ENCODE measurements at regions not wholly inside any gene's neighbourhood (a gene's known extent, or its start where the extent isn't known, plus 50 kb on each side); places are given as distances from the start of the nearest gene placed in this dataset.
A peak's percentile ranks its signal among the peaks of the same experiment; 100 is the strongest.

DNA sequence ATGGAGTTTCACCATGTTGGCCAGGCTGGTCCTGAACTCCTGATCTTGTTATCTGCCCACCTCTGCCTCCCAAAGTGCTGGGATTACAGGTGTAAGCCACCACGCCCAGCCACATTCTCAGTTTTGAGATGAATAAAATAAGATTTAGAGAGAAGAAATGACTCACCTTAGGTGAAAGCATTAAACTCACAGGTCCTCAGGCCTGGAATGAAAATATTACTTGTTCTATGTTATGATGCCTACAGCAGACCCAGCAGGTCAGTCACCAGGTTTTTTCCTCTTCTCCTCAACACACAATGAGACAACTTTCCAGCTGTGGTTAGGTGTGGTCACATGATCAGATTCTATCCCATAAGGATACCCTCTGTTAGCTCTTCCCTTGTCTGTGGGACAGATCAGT, 150.3 kb downstream of the C16orf95 start:
- Histone ChIP-seq H3K4me2 (ENCODE audit: extremely low read depth, insufficient read depth, low read length) (no peak overlapping the region), H3K4me3 (replicated peaks in 1 of 4; ENCODE audit: control extremely low read depth in 1 of 4, insufficient read depth in 1 of 4, low read depth in 3 of 4, low read length in 4 of 4) (no peak overlapping the region), H3K9me3 (ENCODE audit: control insufficient read depth, insufficient read depth, low read depth, low read length) (no peaks in the 10 kb centered on the region), H3K36me3 (ENCODE audit: control insufficient read depth, insufficient read depth, low read length) (no peaks in the 10 kb centered on the region), H4K20me1 (ENCODE audit: control insufficient read depth, extremely low read depth, insufficient read depth, low read length) (no peaks in the 10 kb centered on the region), H2AFZ (ENCODE audit: low read length) (no peak overlapping the region), H3K27ac (ENCODE audit: insufficient read depth, low read length) (no peak overlapping the region), H3K4me1 (ENCODE audit: control insufficient read depth, extremely low read depth, insufficient read depth, low read length) (no peaks in the 10 kb centered on the region), H3K79me2 (ENCODE audit: control insufficient read depth, insufficient read depth, low read length) (no peaks in the 10 kb centered on the region), H3K9ac (ENCODE audit: insufficient read depth, low read length) (no peak overlapping the region), H3K27me3 (ENCODE audit: control insufficient read depth, insufficient read depth, low read length) (peaks cover 3% of the 10 kb centered on the region)
- TF ChIP-seq EZH2 (IDR thresholded peaks at IDR 0.05; ENCODE audit: low read length, missing control alignments) = no peak
- no peak for TF ChIP-seq CTCF (conservative IDR thresholded peaks at IDR 0.05 in 1 of 2, IDR thresholded peaks at IDR 0.05 in 1 of 2; ENCODE audit: low read depth in 1 of 2, low read length in 2 of 2)
- no peak for DNase-seq (ENCODE audit: low read depth in 2 of 2)

DNA sequence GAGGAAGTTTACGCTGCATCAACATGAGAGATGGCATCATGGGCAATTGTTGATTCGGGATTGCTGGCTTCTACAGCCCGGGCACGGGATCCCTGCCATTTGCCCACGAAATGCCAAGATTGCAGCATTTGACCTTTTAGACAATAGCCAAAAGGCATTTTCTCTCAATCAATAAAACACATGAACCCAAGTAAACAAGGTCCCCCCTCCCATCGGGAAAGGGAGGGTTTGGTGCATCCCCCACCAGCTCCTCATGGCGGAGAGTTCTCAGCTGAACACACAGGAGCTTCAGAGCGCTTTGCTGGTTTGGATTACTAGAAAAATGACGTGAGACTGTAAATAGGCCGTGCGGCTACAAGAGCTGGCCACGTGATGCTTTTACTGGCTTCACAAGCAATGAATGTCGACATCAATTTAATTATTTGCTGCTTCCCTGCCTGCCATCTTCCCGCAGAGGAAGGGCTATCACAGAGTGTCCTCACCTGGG, 147.6 kb downstream of the C16orf95 start:
- Histone ChIP-seq H3K9me3 (ENCODE audit: control insufficient read depth, insufficient read depth, low read depth, low read length) (no peaks in the 10 kb centered on the region), H3K4me3 (replicated peaks in 1 of 4; ENCODE audit: control extremely low read depth in 1 of 4, insufficient read depth in 1 of 4, low read depth in 3 of 4, low read length in 4 of 4) (no peak overlapping the region), H4K20me1 (ENCODE audit: control insufficient read depth, extremely low read depth, insufficient read depth, low read length) (no peaks in the 10 kb centered on the region), H3K27me3 (ENCODE audit: control insufficient read depth, insufficient read depth, low read length) (no peaks in the 10 kb centered on the region), H3K4me1 (ENCODE audit: control insufficient read depth, extremely low read depth, insufficient read depth, low read length) (no peaks in the 10 kb centered on the region), H2AFZ (ENCODE audit: low read length) (no peak overlapping the region), H3K36me3 (ENCODE audit: control insufficient read depth, insufficient read depth, low read length) (no peaks in the 10 kb centered on the region), H3K4me2 (ENCODE audit: extremely low read depth, insufficient read depth, low read length) (no peak overlapping the region), H3K9ac (ENCODE audit: insufficient read depth, low read length) (no peak overlapping the region), H3K27ac (ENCODE audit: insufficient read depth, low read length) (no peak overlapping the region), H3K79me2 (ENCODE audit: control insufficient read depth, insufficient read depth, low read length) (no peaks in the 10 kb centered on the region)
- TF ChIP-seq CTCF (conservative IDR thresholded peaks at IDR 0.05 in 1 of 2, IDR thresholded peaks at IDR 0.05 in 1 of 2; ENCODE audit: low read depth in 1 of 2, low read length in 2 of 2) (no peak), EZH2 (IDR thresholded peaks at IDR 0.05; ENCODE audit: low read length, missing control alignments) (no peak)
- peak; percentile 20 to 63 for DNase-seq (ENCODE audit: low read depth in 2 of 2)

DNA sequence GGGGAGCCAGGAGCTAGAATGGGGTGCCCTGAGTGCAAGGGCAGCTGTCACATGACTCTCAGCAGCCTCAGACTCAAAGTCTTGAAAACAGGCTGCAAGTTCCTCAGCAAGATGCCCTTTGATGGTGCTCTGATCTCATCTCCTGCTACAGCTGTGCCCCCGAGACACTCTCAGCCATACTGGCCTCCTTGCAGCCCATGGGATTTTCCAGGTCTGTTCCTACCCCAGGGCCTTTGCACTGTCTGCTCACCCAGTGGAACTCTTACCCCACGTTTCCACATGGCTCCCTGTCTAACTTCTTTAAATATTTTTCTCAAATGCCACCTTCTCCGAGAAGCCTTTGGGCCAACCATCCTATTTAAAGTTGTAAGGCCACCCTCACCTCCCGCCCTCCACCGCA, 146.9 kb downstream of the C16orf95 start:
- no peak overlapping the region for H3K9ac ChIP-seq (ENCODE audit: insufficient read depth, low read length)
- H3K79me2 ChIP-seq (ENCODE audit: control insufficient read depth, insufficient read depth, low read length) = no peaks in the 10 kb centered on the region
- H3K27ac ChIP-seq (ENCODE audit: insufficient read depth, low read length) = no peak overlapping the region
- no peak overlapping the region for H3K4me2 ChIP-seq (ENCODE audit: extremely low read depth, insufficient read depth, low read length)
- no peaks in the 10 kb centered on the region for H3K9me3 ChIP-seq (ENCODE audit: control insufficient read depth, insufficient read depth, low read depth, low read length)
- DNase-seq (ENCODE audit: low read depth in 2 of 2) = no peak
- no peaks in the 10 kb centered on the region for H3K4me1 ChIP-seq (ENCODE audit: control insufficient read depth, extremely low read depth, insufficient read depth, low read length)
- no peaks in the 10 kb centered on the region for H3K27me3 ChIP-seq (ENCODE audit: control insufficient read depth, insufficient read depth, low read length)
- H2AFZ ChIP-seq (ENCODE audit: low read length) = no peak overlapping the region
- TF ChIP-seq EZH2 (IDR thresholded peaks at IDR 0.05; ENCODE audit: low read length, missing control alignments) (no peak), CTCF (conservative IDR thresholded peaks at IDR 0.05 in 1 of 2, IDR thresholded peaks at IDR 0.05 in 1 of 2; ENCODE audit: low read depth in 1 of 2, low read length in 2 of 2) (no peak)
- no peaks in the 10 kb centered on the region for H4K20me1 ChIP-seq (ENCODE audit: control insufficient read depth, extremely low read depth, insufficient read depth, low read length)
- H3K36me3 ChIP-seq (ENCODE audit: control insufficient read depth, insufficient read depth, low read length) = no peaks in the 10 kb centered on the region
- H3K4me3 ChIP-seq (replicated peaks in 1 of 4; ENCODE audit: control extremely low read depth in 1 of 4, insufficient read depth in 1 of 4, low read depth in 3 of 4, low read length in 4 of 4) = no peak overlapping the region
